SK-MEL-5 (cell line): ENCODE measurements at regions not wholly inside any gene's neighbourhood (a gene's known extent, or its start where the extent isn't known, plus 50 kb on each side); places are given as distances from the start of the nearest gene placed in this dataset.
"Not testable (repeated sequence)": the region's sequence is repeated elsewhere in the genome, so short reads cannot be mapped to it uniquely, and the experiment has no call there.

Experiments used
- DNase-seq: peaks from one replicate; pipeline ENCODE4 v3.0.0-alpha.2; 2016; ENCODE audit warnings: low read depth, low spot score
- in situ Hi-C: cut with HindIII; loops from 2 replicates; pipeline ENCODE4 v1.10.0; 2016; ENCODE audit warnings: low sequenced_read_pairs, high pct_unique_total_duplicates, low pct_unique_long_range_greater_than_20kb

GRCh38 chr6:8904754-8905153 lies 469.4 kb upstream of the SLC35B3 start:
- peak; percentile 61 for DNase-seq
- in situ Hi-C loops: no loop called here

- in situ Hi-C loops: no loop called here
- no peak for DNase-seq
These were observed 464.7 kb upstream of the SLC35B3 start for GRCh38 chr6:8900056-8900455.

- DNase-seq: peak; percentile 19
- in situ Hi-C loops: loop anchor here (25.0 kb wide), 1 partner anchor 102 kb away; no protein-coding TSS in a partner anchor
These were observed 454.2 kb upstream of the SLC35B3 start for GRCh38 chr6:8889514-8889913.

- in situ Hi-C loops: loop anchor here (25.0 kb wide), 1 partner anchor 101 kb away; no protein-coding TSS in a partner anchor
- peak; percentile 60 for DNase-seq
These were observed 453.1 kb upstream of the SLC35B3 start for GRCh38 chr6:8888468-8888867.

GRCh38 chr6:8881663-8882062 lies 446.3 kb upstream of the SLC35B3 start:
- in situ Hi-C loops: loop anchor here (25.0 kb wide), 1 partner anchor 94 kb away; no protein-coding TSS in a partner anchor
- DNase-seq: no peak

GRCh38 chr6:8879334-8879733 lies 444.0 kb upstream of the SLC35B3 start:
- DNase-seq: no peak
- in situ Hi-C loops: loop anchor here (25.0 kb wide), 1 partner anchor 92 kb away; no protein-coding TSS in a partner anchor

GRCh38 chr6:8875986-8876385 lies 440.6 kb upstream of the SLC35B3 start:
- no peak for DNase-seq
- in situ Hi-C loops: loop anchor here (25.0 kb wide), 1 partner anchor 89 kb away; no protein-coding TSS in a partner anchor

- no peak for DNase-seq
- in situ Hi-C loops: no loop called here
These were observed 437.2 kb upstream of the SLC35B3 start for GRCh38 chr6:8872589-8872988.

- in situ Hi-C loops: no loop called here
These were observed 430.1 kb upstream of the SLC35B3 start for GRCh38 chr6:8865451-8865850.

GRCh38 chr6:8860671-8861070 lies 425.3 kb upstream of the SLC35B3 start:
- in situ Hi-C loops: no loop called here
- no peak for DNase-seq

More at GRCh38 chr6:8865451-8865850, 430.1 kb upstream of the SLC35B3 start:
- no peak for DNase-seq

- in situ Hi-C loops: no loop called here
- DNase-seq: no peak
These were observed 424.2 kb upstream of the SLC35B3 start for GRCh38 chr6:8859501-8859900.

- no peak for DNase-seq
- in situ Hi-C loops: no loop called here
These were observed 423.5 kb upstream of the SLC35B3 start for GRCh38 chr6:8858854-8859331.

- no peak for DNase-seq
- in situ Hi-C loops: no loop called here
These were observed 421.8 kb upstream of the SLC35B3 start for GRCh38 chr6:8857160-8857559.

- in situ Hi-C loops: no loop called here
- DNase-seq: no peak
These were observed 420.1 kb upstream of the SLC35B3 start for GRCh38 chr6:8855411-8855810.

- no peak for DNase-seq
- in situ Hi-C loops: no loop called here
These were observed 417.0 kb upstream of the SLC35B3 start for GRCh38 chr6:8852332-8852731.

GRCh38 chr6:8846680-8847079 lies 411.3 kb upstream of the SLC35B3 start:
- in situ Hi-C loops, DNase-seq: not testable (repeated sequence)

- in situ Hi-C loops: no loop called here
- no peak for DNase-seq
These were observed 410.3 kb upstream of the SLC35B3 start for GRCh38 chr6:8845690-8846089.

GRCh38 chr6:8844968-8845367 lies 409.6 kb upstream of the SLC35B3 start:
- no peak for DNase-seq
- in situ Hi-C loops: no loop called here

- in situ Hi-C loops: no loop called here
- DNase-seq: no peak
These were observed 404.3 kb upstream of the SLC35B3 start for GRCh38 chr6:8839626-8840025.

GRCh38 chr6:8837343-8837742 lies 402.0 kb upstream of the SLC35B3 start:
- no peak for DNase-seq
- in situ Hi-C loops: no loop called here
